HG03066 (cell line): ENCODE measurements at regions not wholly inside any gene's neighbourhood (a gene's known extent, or its start where the extent isn't known, plus 50 kb on each side); places are given as distances from the start of the nearest gene placed in this dataset.

Experiments used
- ATAC-seq: cut with Tn5 transposase; IDR thresholded peaks from one replicate; pipeline ENCODE4 v1.9.1; 2021; ENCODE audit warnings: low read depth; ENCODE audit not compliant: unreplicated experiment

DNA sequence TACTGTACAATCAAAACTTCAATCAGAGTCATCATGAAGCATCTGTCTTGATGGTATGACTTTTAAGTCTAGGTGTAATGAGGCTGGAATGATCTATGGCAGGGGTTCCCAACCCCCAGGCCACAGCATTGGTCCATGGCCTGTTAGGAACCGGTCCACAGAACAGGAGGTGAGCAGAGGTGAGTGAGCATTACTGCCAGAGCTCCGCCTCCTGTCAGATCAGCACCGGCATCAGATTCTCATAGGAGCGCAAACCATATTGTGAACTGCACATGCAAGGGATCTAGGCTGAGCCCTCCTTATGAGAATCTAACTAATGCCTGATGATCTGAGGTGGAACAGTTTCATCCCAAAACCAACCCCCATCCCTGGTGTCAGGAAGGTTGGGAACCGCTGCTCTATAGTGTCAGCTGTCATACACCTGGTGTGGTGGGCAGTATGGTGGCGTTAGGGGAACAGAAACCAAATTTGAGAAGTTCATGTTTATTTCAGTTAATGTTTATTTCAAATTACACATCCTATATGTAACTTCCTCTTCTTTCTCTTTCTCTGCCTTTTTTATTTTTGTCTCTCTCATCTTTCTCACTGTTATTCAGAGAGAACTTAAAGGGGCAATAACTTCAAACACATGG lies 432.6 kb downstream of the TNS3 start:
- peak; percentile 59 for ATAC-seq

DNA sequence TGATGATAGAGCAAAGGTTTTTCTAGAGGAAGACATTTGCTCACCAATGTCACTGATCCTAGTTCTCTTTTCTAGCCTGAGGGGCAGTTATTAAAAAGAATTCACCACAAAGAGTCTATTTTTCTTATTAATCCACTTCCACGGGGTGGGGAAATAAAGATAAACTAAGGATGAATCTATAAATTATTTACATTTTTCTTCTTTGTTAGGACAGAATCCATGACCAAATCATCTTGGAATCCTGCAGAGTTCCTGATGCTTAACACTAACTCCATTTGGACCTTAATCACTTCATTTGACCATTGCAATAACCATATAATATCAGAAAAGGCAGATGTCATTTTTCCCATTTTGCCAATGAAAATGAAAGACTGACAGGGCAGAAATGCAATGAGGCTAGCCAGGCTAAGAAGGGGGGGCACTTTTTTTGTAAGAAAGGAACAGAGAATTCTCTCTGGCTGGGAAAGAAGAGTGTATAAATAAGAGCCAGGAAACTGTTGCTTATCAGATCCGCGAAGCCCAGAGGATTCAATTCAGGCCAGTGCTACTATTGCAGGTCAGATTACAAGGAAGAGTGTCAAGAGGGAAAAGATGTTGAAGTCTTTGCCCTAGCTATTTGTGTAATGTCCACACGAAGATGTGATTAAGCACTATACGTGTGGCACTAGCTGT lies 433.2 kb downstream of the TNS3 start:
- ATAC-seq: no peak

DNA sequence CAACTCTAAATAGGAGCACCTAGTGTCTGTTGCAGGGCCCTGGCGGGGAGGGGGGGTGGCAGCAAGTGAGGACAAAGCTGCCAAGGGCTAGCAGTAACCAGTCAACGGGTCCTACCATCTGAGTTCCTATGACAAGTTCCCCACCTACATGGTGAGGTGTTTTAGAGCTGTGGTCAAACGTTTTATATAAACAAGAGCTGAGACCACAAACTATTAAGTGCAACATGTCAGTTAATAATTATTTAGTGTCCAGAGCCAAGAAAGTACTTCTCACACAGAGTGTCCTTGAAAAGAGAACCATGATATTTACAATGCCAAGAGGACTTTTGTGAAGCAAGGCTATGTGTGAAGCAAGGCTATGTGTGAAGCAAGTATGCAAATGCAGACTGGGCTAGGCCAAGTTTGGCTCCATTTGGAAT lies 434.7 kb downstream of the TNS3 start:
- ATAC-seq: no peak

DNA sequence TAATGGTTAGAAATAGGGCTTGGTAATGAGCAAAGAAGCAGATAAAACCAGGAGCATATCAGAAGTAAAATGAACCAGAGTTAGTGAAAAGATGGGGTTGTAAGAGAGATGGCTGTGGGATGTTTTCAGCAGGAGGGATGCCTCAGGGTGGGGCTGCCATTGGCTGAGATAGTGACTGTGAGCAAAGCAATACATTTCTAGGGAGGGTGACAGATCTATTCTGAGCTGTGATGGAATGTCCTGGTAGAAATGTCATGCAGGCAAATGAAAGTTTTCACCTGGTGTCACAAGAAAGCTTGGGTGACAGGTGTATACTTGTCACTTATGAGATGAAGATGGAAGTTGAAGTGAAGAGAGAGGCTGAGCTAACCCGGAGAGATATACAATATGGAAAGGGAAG lies 435.9 kb downstream of the TNS3 start:
- no peak for ATAC-seq

- ATAC-seq: no peak
These were observed 436.7 kb downstream of the TNS3 start for GRCh38 chr7:47145186-47145725.

DNA sequence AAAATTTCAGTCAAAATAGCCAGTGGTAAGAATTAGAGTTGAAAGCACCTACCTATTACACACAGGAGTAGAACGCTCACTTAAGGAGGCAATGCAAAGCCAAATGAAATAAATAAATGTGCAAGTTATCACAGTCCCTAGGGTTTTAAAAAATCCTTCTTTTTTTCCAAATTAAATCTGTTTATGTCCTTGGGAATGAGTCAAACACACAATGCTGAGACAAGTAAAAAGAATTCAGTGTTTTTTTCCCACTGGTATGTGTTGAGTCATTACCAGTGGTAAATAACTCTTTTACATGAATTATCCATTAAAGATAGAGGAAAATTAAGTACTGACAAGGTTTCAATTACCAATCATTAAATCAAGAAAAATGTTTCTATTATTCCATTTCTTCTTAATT lies 438.6 kb downstream of the TNS3 start:
- no peak for ATAC-seq

DNA sequence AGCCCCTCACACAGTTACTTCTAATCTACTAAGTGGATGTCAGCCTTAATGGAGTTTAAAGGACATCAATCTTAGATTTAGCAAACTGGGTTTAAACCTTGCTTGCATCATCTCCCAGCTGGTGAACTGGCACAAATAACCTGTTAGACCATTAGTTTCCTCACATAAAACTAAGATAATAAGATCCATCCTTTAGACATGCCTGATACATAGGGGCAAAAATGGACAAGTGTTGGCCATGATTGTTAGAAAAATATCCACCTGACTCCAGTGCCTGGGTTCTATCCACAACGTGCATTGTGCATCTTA lies 439.1 kb downstream of the TNS3 start:
- no peak for ATAC-seq

GRCh38 chr7:47142169-47142866 lies 439.6 kb downstream of the TNS3 start:
- no peak for ATAC-seq

GRCh38 chr7:47132471-47132870 lies 449.4 kb downstream of the TNS3 start:
- ATAC-seq: no peak

DNA sequence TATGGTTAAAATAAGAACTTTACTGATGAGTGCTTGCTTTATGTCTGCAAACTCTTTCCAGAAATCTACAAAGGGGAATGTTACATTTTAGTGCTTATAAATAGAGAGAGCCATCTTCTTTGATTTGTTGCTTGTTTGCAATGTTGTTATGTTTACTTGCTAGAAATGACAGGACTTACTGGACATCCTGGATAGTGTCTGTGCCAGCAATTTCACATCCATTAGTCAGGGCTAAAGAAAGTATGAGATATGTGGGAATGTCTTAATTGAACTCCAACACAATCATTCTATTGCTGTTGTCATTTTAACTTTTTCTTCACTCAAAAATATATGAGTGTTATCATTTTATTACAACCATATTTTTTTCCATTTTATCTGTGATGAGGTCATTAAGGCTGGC lies 453.2 kb downstream of the TNS3 start:
- no peak for ATAC-seq

GRCh38 chr7:47125529-47125928 lies 456.4 kb downstream of the TNS3 start:
- ATAC-seq: no peak

GRCh38 chr7:47119261-47119865 lies 462.5 kb downstream of the TNS3 start:
- ATAC-seq: no peak

DNA sequence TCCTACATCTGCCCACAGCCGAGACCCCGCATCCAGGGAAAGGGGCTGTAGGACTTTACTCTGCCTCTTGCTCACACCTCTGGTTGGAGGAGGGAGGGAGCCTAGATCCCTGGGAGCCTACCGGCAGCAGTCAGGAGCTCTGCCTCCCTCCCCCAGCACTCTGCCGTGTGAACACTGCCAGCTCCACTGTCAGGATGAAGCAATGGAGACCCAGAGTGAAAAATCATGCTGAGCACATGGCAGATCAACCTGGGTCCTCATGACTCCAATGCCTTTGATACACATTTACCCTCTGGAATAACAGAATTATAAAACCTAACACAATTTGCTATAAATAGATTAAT lies 477.7 kb downstream of the TNS3 start:
- no peak for ATAC-seq

DNA sequence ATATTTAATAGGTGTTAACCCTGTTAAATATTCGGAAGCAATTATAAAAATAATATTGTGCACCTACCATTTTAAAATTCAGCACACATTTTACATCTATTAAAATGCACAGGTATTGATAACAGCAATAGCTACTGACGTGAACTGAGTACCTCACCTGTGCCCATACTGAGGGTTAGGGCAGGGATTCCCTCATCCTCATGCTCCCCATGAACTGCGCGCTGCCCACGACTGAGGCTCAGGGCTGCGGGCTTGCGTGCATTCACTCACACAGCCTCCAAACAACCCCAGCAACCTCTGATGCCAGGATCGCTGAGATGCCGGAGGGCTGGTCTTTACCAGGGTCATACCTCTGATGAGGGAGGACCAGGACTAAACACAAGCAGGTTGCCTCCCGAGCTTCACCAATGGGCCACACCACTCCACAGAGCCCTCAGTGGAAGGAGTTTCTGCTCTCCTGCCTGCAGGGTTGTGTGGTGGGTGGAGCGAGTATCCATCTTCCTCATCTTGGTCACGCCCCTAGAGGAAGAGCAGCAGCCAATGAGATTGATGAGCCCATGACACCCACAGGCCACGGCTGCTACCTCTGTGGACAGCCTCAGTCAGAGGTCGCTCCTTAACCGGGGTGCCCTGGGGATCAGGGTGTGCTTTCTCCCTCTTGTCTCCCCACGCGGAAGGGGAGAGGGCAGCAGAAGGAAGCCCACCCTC lies 478.3 kb downstream of the TNS3 start:
- ATAC-seq: no peak

DNA sequence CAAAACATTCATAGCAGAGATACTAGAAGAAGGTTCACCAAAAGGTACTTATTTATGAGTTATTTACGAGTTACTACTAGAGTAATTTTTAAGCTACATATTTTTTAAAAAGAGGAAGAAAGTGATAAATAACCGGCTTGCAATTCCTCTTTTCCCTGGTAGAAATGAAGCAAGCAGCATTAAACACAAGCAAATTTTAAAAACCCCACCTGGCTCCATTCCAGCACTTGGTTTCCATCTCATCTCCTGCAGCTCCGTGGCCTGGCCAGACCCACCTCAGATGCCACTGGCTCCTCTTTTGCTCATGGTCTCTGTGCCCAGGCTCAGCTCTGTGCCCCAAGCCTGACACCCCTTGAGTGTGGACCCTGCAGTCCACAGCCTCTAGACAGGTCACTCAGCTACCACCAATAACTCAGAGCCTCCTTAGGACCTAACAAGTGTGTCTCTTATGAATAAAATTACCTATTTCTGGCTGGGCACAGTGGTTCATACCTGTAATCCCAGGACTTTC lies 479.5 kb downstream of the TNS3 start:
- ATAC-seq: no peak

DNA sequence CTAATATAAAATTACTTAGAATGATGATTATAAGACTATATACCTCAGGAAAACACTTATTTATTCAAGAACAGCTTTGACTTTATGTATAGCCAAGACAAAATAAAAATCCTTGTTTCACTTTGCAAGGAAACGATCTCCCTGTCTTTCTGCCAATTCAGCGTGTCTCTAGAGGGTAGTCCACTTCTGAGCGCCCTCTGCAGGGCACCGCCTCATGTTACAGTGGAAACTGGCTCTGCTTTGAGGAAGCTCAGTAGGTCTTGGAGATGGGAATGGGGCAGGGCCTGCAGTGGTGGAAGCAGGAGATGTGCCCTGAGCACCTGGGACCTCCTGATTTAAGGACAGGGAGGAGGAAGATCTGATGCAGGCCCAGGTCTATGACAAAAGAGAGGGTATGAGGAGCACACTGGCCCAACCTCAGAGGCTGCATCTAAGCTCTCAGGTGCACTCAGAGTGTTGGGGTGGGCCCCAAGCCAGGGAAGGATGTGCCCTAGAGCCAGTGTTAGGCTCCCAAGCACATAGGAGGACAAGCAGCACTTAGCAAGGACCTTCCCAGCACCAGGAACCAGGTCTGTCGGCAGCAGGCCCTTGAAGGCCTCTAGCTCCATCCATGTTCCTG lies 481.0 kb downstream of the TNS3 start:
- no peak for ATAC-seq

- ATAC-seq: no peak
These were observed 481.6 kb downstream of the TNS3 start for GRCh38 chr7:47100148-47100816.

- ATAC-seq: no peak
These were observed 484.5 kb downstream of the TNS3 start for GRCh38 chr7:47097431-47097830.

DNA sequence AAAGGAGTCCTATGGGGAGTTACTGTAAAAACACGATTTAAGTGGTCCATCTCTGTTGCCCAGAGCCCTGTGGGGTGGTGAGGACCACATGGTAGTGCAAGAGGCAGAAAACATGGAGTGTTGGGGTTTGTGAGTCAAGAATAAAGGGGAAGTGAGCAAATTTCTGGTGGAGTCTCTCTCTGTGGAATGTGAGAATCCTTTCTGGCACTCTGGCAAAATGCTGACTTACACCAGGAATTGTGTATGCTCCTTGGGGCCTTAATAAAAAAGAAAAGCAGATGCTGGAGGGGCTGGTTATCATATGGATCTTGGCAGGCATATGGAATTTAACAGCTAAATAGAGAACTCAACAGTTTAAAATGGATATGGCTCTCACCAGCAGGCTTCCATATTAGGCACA lies 486.0 kb downstream of the TNS3 start:
- ATAC-seq: no peak

- ATAC-seq: no peak
These were observed 487.4 kb downstream of the TNS3 start for GRCh38 chr7:47094462-47094861.
